Caco-2 (cell line): ENCODE measurements at regions not wholly inside any gene's neighbourhood (a gene's known extent, or its start where the extent isn't known, plus 50 kb on each side); places are given as distances from the start of the nearest gene placed in this dataset.

Experiments
- BruUV-seq: library from RNA; stranded (reverse); fragments of 400-500 nt; replicated peaks from 2 replicates; lab custom pipeline; 2021; lab: Mats Ljungman, UMichigan
- CTCF ChIA-PET: fragments of 300-600 bp; sonication (Branson Sonifier 250); formaldehyde crosslinking; loops from one replicate; lab custom pipeline; 2022; ENCODE audit warnings: antibody characterized with exemption; lab: Charles Lee
- POLR2A ChIA-PET: fragments of 300-600 bp; sonication (Branson Sonifier 250); formaldehyde crosslinking; loops from one replicate; lab custom pipeline; 2022; ENCODE audit warnings: antibody characterized with exemption; lab: Charles Lee
- DNase-seq, 2 experiments: peaks; one replicate each; pipeline versions ENCODE4 v3.0.0 to v3.0.0-alpha.2; 2020 to 2022
- H3K27me3 ChIP-seq: replicated peaks from 2 replicates; pipeline ENCODE4 v1.6.0; 2011; ENCODE audit warnings: low read length; ENCODE audit not compliant: control insufficient read depth, insufficient read depth
- H3K36me3 ChIP-seq: 2 replicates; pipeline ENCODE4 v1.5.1; 2011; ENCODE audit warnings: low read length; ENCODE audit not compliant: control insufficient read depth, insufficient read depth
- H3K4me1 ChIP-seq: fragments of 250-450 bp; sonication (Bioruptor Pico); 2 replicates; pipeline ENCODE4 v1.5.1; 2020; ENCODE audit warnings: mild to moderate bottlenecking
- H3K4me3 ChIP-seq: 2 replicates; pipeline ENCODE4 v1.5.1; 2011; ENCODE audit warnings: low read depth, mild to moderate bottlenecking, control low read depth, low read length
- H3K9me3 ChIP-seq: fragments of 250-450 bp; sonication (Bioruptor Pico); 2 replicates; pipeline ENCODE4 v1.5.1; 2020; ENCODE audit warnings: mild to moderate bottlenecking, moderate library complexity
- H3K27ac Mint-ChIP-seq: one replicate; pipeline ENCODE4 v1.8.0; 2022; ENCODE audit warnings: mixed read lengths; ENCODE audit not compliant: unreplicated experiment
- H3K27me3 Mint-ChIP-seq: one replicate; pipeline ENCODE4 v1.8.0; 2022; ENCODE audit warnings: mixed read lengths; ENCODE audit not compliant: insufficient read depth, unreplicated experiment
- H3K36me3 Mint-ChIP-seq: one replicate; pipeline ENCODE4 v1.8.0; 2022; ENCODE audit warnings: mild to moderate bottlenecking, mixed read lengths; ENCODE audit not compliant: insufficient read depth, unreplicated experiment
- H3K4me1 Mint-ChIP-seq: one replicate; pipeline ENCODE4 v1.8.0; 2022; ENCODE audit warnings: low read depth, mixed read lengths; ENCODE audit not compliant: unreplicated experiment
- H3K4me3 Mint-ChIP-seq: one replicate; pipeline ENCODE4 v1.8.0; 2022; ENCODE audit warnings: mild to moderate bottlenecking, moderate library complexity, mixed read lengths; ENCODE audit not compliant: unreplicated experiment
- H3K9me3 Mint-ChIP-seq: one replicate; pipeline ENCODE4 v1.8.0; 2022; ENCODE audit warnings: mixed read lengths; ENCODE audit not compliant: unreplicated experiment
- intact Hi-C: fragments of 100-400 bp; cut with micrococcal nuclease; formaldehyde crosslinking; loops from one replicate; pipeline ENCODE4 v1.10.0; 2022; ENCODE audit not compliant: unreplicated experiment
- TF ChIP-seq, protein P1 (sequence below), 2 experiments: fragments of 200-600 bp in 1 of 2; IDR thresholded peaks; 1 replicate in 1 of 2; 2 replicates in 1 of 2; pipeline versions ENCODE4 v1.5.1 to v1.8.0; 2011 to 2022; ENCODE audit warnings: antibody characterized with exemption in 1 of 2, control low read depth in 1 of 2, inconsistent platforms in 1 of 2, low read depth in 1 of 2, low read length in 1 of 2, mild to moderate bottlenecking in 1 of 2, moderate library complexity in 1 of 2; ENCODE audit not compliant: insufficient read depth in 1 of 2, severe bottlenecking in 1 of 2, unreplicated experiment in 1 of 2

DNA sequence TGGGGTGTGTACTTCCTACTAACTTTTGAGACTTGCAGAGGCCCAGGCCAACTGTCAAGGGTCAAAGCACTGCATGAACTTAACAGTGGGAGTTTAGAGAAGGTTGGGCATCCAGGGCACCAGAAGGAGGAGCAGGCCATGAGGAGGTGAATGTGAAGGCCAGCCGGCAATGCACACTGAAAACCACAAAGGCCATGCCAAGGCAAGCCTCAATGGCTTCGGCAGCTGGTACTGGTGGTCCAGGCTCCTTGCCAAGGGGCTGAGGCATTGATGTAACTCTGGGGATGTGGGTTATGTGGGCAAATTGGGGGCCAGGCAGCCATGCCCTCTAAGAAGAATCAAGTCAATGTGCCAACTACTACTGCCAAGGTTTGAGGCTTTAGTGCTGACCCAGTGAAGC lies 222.4 kb downstream of the UNC5CL start:
- H3K4me3 ChIP-seq: no peak overlapping the region
- no peak for DNase-seq
- intact Hi-C loops: no loop called here
- no peaks in the 10 kb centered on the region for H3K36me3 ChIP-seq
- no peaks in the 10 kb centered on the region for H3K9me3 ChIP-seq
- Mint-ChIP-seq H3K36me3 (no peaks in the 10 kb centered on the region), H3K27ac (no peak overlapping the region), H3K4me3 (no peak overlapping the region), H3K27me3 (peaks cover 3% of the 10 kb centered on the region), H3K9me3 (no peaks in the 10 kb centered on the region), H3K4me1 (no peaks in the 10 kb centered on the region)
- ChIA-PET POLR2A (no interaction called here), CTCF (no interaction called here)
- H3K27me3 ChIP-seq: no peaks in the 10 kb centered on the region
- TF ChIP-seq, protein P1, sequence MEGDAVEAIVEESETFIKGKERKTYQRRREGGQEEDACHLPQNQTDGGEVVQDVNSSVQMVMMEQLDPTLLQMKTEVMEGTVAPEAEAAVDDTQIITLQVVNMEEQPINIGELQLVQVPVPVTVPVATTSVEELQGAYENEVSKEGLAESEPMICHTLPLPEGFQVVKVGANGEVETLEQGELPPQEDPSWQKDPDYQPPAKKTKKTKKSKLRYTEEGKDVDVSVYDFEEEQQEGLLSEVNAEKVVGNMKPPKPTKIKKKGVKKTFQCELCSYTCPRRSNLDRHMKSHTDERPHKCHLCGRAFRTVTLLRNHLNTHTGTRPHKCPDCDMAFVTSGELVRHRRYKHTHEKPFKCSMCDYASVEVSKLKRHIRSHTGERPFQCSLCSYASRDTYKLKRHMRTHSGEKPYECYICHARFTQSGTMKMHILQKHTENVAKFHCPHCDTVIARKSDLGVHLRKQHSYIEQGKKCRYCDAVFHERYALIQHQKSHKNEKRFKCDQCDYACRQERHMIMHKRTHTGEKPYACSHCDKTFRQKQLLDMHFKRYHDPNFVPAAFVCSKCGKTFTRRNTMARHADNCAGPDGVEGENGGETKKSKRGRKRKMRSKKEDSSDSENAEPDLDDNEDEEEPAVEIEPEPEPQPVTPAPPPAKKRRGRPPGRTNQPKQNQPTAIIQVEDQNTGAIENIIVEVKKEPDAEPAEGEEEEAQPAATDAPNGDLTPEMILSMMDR (IDR thresholded peaks at IDR 0.05; ENCODE audit: insufficient read depth in 1 of 2, low read depth in 1 of 2, low read length in 1 of 2, severe bottlenecking in 1 of 2, unreplicated experiment in 1 of 2): no peak
- no TSS peak for BruUV-seq
- H3K4me1 ChIP-seq: no peaks in the 10 kb centered on the region

DNA sequence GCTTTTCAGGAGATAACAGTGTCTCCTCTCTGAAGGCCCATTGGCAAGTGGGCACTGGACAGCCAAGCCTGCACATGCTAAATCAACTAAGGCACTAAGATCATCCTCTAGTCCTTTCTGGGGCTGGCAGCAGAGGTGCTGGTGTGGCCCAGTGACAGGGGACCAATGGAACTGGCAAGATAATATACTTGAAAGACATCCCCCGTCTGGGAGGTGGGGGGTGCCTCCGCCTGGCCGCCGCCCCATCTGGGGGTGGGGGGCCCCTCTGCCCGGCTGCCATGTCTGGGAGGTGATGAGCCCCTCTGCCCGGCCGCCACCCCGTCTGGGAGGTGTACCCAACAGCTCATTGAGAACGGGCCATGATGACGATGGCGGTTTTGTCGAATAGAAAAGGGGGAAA lies 223.3 kb downstream of the UNC5CL start:
- Histone ChIP-seq H3K9me3 (no peaks in the 10 kb centered on the region), H3K4me3 (no peak overlapping the region), H3K27me3 (no peaks in the 10 kb centered on the region), H3K4me1 (no peaks in the 10 kb centered on the region), H3K36me3 (no peaks in the 10 kb centered on the region)
- Mint-ChIP-seq H3K9me3 (no peaks in the 10 kb centered on the region), H3K27ac (no peak overlapping the region), H3K27me3 (no peaks in the 10 kb centered on the region), H3K4me3 (no peak overlapping the region), H3K4me1 (no peaks in the 10 kb centered on the region), H3K36me3 (no peaks in the 10 kb centered on the region)
- TF ChIP-seq, protein P1 (IDR thresholded peaks at IDR 0.05; ENCODE audit: insufficient read depth in 1 of 2, low read depth in 1 of 2, low read length in 1 of 2, severe bottlenecking in 1 of 2, unreplicated experiment in 1 of 2): no peak
- no peak for DNase-seq
- no TSS peak for BruUV-seq
- intact Hi-C loops: no loop called here
- ChIA-PET CTCF (no interaction called here), POLR2A (no interaction called here)

DNA sequence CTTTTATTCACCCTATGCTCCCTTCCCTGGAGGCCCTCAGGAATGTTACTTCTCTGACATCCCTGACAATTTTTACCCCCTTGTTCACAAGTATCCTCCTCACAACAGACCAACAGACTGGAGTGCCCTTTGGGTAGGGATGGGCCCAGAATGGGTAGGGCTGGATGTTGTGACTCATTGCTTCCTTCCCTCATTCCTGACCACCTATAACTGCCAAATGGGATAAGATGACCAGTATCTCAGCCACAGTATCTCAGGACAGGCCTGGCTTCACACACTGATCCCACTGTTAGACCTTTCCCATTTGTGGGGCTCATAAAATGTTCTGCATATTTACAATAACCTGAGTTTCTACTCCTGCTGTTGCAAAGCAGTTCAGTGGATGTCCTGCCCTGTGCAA lies 223.0 kb upstream of the LRFN2 start:
- Histone ChIP-seq H3K36me3 (no peaks in the 10 kb centered on the region), H3K27me3 (no peaks in the 10 kb centered on the region), H3K4me3 (no peak overlapping the region), H3K4me1 (no peaks in the 10 kb centered on the region), H3K9me3 (no peaks in the 10 kb centered on the region)
- ChIA-PET CTCF (no interaction called here), POLR2A (no interaction called here)
- TF ChIP-seq, protein P1 (IDR thresholded peaks at IDR 0.05; ENCODE audit: insufficient read depth in 1 of 2, low read depth in 1 of 2, low read length in 1 of 2, severe bottlenecking in 1 of 2, unreplicated experiment in 1 of 2): no peak
- H3K27ac Mint-ChIP-seq: no peak overlapping the region
- intact Hi-C loops: no loop called here
- H3K36me3 Mint-ChIP-seq: no peaks in the 10 kb centered on the region
- no peak overlapping the region for H3K4me3 Mint-ChIP-seq
- BruUV-seq: no TSS peak
- H3K27me3 Mint-ChIP-seq: peaks cover 3% of the 10 kb centered on the region
- no peaks in the 10 kb centered on the region for H3K4me1 Mint-ChIP-seq
- no peak for DNase-seq
- no peaks in the 10 kb centered on the region for H3K9me3 Mint-ChIP-seq
